HG03066 (cell line): ENCODE measurements at regions not wholly inside any gene's neighbourhood (a gene's known extent, or its start where the extent isn't known, plus 50 kb on each side); places are given as distances from the start of the nearest gene placed in this dataset.
"Not testable (repeated sequence)": the region's sequence is repeated elsewhere in the genome, so short reads cannot be mapped to it uniquely, and the experiment has no call there.

Experiments used
- ATAC-seq: cut with Tn5 transposase; IDR thresholded peaks from one replicate; pipeline ENCODE4 v1.9.1; 2021; ENCODE audit warnings: low read depth; ENCODE audit not compliant: unreplicated experiment

DNA sequence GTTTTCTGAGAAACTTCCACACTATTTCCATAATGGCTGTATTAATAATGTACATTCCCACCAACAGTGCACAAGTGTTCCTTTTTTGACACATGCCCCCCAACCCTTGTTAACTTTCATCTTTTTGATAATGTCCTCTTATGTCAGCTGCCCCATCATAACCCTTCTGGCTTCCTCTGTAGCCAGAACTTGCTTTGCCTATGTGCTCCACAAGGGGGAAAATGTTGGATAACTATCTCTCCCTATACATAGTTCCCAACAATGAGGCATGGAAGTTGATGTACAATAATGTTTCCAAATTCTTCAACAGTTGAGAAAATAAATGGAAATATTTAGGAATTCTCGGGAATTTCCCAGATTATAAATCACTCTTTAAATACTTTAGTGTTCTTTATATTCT lies 142.9 kb downstream of the ASB9 start:
- no peak for ATAC-seq

DNA sequence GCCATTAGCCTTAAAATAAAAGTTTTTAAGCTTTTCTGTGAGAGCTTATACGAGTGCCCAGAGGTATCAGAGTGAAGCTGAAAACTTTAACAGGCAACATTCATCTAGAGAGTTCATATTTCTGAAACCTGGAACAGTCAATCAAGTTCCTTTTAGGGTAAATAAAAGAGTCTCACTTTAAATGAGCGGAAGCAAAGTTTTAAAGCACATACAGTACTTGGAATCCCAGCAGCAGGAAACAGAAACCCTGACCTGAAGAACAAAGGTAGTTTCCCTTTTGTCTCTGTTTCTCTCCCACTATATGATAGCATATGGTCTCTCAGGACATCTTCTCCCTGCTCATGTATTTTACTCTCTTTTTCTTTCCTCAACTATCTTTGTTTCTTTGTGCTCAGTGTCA lies 153.0 kb downstream of the ASB9 start:
- ATAC-seq: no peak

- no peak for ATAC-seq
These were observed 154.9 kb downstream of the ASB9 start for GRCh38 chrX:15114743-15115566.

DNA sequence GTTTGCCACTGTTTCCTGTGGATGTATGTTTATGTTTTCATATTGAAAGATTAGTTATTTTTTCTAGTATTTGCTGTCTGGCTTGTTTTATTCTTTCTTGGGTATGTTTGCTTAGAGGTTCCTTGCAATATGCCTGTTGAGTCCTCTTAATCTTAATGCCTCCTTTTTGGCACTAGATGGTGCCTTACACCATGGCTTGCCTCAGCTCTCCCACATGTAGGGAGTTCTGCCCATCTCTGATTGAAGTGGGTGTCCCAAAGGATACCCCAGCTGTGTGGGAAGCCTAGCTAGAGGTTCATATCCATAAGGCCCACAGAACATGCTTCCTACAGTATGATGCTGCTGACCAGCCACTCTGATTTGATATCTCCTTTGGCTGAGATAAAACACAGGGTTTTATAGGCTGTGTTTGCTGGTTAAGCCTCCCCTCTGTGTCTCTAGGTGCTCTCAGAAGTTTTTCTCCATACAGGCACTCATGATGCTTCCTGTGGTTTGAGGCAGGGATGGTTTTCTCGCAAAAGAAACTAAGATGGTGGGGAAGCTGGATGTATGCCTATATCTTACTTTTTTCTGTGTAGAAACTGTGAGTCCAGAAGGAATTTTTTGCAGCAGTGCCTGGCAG lies 162.4 kb downstream of the ASB9 start:
- no peak for ATAC-seq

DNA sequence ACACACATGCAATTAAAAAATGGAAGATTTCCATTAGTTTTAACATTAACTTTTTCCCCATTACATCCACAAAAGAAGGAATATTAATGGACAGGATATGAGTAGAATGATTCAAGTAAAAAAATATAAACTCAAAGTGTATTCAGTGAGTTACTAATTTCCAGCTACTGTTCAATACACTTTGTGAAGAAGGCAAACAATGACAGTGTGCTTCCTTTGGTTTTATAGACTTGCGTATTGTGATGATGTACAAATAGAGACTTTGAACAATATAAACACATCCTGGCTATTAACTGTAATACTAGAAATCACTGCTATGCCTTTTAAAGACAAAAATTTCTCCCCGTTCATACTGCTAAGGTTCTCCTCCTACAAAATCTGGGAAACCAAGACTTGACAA lies 171.4 kb downstream of the ASB9 start:
- no peak for ATAC-seq

DNA sequence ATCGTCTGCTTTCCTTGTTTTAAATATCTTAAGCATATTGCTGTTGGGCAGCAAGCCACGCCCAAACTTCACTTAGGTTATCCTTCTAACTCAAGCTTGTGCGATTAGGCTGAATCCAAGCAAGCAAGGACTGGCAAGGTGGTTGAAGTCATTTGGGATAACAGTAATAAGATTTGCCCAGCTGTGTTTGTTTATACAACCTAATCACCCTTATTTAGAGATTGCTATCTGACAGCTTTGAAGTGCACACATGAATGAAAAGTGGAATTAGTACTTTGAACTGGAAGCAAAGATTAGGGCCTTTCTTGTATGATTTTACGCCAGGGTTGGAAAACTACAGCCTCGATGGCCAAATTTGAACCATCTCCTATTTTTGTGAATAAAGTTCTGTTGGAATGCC lies 182.1 kb downstream of the ASB9 start:
- ATAC-seq: no peak

DNA sequence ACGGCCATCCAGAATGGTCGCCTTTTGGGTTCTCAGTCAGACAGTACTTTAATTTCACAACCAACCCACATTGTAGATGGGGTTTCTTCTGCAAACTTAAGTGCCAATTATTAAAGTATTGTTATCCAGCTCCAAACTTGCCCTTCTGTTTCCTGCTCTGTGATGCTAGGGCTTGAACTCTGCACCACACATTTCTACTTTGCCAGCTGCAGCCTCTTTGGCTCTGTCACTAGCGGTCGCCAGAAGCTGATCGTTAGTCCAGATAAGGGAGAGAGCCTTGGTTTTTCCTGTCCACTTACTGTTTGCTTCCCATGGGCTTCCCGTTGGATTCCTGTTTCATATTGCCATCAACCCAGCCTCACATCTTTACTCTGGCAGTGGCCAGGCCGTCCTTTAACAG lies 196.6 kb downstream of the ASB9 start:
- no peak for ATAC-seq

DNA sequence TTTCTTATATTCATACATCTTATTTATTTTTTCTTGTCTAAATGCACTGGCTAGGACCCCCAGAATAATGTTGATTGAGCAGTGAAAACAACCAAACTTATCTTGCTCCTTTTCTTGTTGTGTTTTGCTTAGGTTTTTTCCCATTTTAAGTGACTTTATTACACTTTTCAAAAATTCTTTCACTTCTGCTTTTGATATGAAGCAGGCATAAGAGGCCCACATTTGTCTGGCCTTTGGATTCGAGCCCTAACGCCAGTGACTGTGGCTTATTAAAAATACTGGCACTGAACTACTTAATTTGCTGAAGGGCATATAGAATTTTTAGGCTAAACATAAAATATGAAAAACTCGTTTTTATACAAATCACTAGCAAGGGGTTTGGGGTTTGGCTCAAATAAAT lies 197.0 kb downstream of the ASB9 start:
- no peak for ATAC-seq

DNA sequence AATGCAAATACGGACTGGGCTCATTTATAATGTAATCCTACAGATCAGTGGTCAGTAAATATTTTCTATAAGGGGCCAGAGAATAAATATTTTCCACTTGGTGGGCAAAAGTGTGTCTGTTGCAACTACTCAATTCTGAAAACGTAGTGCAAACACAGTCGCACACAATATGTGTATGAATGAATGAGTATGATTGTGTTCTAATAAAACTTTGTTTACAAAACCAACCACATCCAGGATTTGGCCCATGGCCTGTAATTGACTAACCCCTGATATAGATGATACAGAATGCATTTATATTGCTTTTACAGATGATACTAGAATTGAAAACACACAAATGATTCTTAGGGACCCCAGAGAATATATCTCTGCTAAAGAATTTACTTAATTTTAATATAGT lies 197.6 kb downstream of the ASB9 start:
- no peak for ATAC-seq

DNA sequence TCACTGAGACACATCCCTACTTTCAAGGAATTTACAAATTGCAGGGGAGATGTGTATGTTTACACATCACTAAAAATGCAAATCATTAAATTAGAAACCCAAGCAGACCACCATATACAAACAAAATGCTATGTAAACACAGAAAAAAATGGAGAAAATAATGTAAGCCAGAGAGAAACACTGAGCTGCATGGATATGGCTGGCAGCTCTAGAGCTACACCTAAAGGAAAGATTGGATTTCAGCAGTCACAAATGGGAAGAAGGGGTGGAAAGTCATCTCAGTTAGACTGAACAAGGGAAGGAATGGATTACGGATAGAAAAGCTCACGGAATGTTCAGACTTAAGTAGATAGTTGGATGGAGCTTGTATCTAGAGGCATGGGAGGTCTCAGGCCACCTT lies 186.3 kb downstream of the MOSPD2 start:
- no peak for ATAC-seq

DNA sequence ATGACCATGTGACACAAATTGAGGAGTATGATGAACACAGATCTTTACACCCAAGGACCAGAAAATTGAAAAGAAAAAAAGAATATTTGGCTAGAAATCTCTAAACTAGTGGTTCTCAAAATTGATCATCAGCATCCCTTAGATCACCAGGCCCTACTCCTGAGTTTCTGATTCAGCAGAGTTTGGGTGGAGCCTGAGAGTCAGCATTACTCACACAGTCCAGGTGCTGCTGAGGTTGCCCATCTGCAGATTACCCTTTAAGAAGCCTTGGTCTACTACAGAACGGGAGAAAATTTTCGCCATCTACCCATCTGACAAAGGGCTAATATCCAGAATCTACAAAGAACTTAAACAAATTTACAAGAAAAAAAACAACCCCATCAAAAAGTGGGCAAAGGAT lies 182.8 kb downstream of the MOSPD2 start:
- ATAC-seq: no peak

GRCh38 chrX:15055146-15055930 lies 182.1 kb downstream of the MOSPD2 start:
- ATAC-seq: no peak

DNA sequence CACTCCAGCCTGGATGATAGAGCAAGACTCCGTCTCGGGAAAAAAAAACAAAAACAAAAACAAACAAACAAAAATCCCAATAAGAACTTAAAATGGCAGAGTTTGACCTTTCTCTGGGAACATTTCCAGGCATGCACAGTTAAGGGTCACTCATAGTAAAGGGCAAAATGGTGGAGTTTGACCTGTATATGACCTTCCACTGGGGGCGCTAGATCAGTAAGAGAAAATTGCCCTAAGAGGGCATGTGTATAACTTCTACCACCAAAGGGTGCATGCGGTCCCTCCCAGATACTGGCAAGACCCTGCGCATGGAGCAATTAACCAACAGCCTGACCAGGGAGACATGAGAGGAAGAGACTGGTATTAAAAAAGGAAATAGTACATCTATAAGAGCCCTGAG lies 177.2 kb downstream of the MOSPD2 start:
- no peak for ATAC-seq

DNA sequence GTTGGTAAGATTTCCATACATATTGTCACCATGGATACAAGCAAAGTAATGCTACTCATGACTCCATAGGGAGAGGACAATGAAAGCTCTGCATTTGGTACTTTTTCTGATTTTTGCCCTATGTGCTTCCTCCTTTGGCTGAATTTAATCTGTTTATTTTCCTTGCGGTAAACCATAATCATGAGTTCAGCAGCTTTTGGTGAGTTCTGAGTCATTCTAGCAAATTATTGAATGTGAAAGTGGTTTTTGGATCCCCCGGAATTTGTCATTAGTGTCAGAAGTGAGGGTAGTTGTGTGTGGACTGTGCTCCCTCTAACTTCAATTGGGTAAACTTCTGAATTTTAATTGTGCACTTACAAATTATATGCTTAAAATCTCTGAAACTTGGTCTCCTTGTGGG lies 170.3 kb downstream of the MOSPD2 start:
- no peak for ATAC-seq

- ATAC-seq: no peak
These were observed 160.7 kb downstream of the MOSPD2 start for GRCh38 chrX:15033917-15034316.

GRCh38 chrX:15017491-15017890 lies 144.3 kb downstream of the MOSPD2 start:
- no peak for ATAC-seq

- ATAC-seq: no peak
These were observed 142.8 kb downstream of the MOSPD2 start for GRCh38 chrX:15016051-15016450.

GRCh38 chrX:15014281-15014680 lies 141.1 kb downstream of the MOSPD2 start:
- ATAC-seq: no peak

DNA sequence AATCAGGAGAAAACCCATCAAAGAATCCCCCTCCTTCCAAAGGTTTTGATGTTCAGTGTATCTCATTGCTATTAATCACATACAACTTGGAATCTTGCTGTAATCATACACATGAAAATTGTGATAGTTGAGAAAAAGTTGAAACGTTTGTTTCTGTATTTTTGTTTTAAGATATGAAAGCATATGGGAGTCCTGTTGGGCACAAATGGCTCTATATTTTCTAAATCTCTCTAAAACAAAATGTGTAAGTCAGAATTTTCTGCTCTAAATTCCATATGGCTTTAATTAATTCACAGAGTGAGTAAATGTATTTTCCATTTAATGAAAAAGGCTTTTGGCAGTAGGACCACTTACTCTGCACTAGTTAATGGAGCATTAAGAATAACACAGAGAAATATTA lies 140.2 kb downstream of the MOSPD2 start:
- no peak for ATAC-seq

GRCh38 chrX:14997271-14997670 lies 124.0 kb downstream of the MOSPD2 start:
- no peak for ATAC-seq

- ATAC-seq: not testable (repeated sequence)
These were observed 111.2 kb downstream of the MOSPD2 start for GRCh38 chrX:14984425-14984824.
